GM21390 (cell line): ENCODE measurements at regions not wholly inside any gene's neighbourhood (a gene's known extent, or its start where the extent isn't known, plus 50 kb on each side); places are given as distances from the start of the nearest gene placed in this dataset.
"Not testable (repeated sequence)": the region's sequence is repeated elsewhere in the genome, so short reads cannot be mapped to it uniquely, and the experiment has no call there.

Source experiments
- ATAC-seq: cut with Tn5 transposase; IDR thresholded peaks from one replicate; pipeline ENCODE4 v1.9.1; 2021; ENCODE audit not compliant: unreplicated experiment

DNA sequence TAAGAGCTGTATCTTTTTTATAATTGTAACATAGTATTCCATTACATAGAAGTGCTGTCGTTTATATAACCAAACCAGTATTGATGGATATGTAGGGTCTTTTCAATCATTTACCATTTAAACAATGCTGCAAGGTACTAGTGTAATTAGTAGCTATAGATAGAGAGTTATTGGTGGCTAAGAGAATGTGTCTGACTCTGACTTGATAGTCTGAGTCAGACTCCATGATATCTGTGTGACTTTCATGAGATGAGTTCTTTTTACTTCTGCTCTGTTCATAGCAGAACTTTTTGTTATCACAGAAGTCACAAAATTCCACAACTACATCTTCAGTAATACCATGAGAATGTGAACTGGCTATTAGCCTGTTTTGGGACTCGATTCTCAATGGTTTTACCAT, 150.6 kb downstream of the FHIP1A start:
- no peak for ATAC-seq

DNA sequence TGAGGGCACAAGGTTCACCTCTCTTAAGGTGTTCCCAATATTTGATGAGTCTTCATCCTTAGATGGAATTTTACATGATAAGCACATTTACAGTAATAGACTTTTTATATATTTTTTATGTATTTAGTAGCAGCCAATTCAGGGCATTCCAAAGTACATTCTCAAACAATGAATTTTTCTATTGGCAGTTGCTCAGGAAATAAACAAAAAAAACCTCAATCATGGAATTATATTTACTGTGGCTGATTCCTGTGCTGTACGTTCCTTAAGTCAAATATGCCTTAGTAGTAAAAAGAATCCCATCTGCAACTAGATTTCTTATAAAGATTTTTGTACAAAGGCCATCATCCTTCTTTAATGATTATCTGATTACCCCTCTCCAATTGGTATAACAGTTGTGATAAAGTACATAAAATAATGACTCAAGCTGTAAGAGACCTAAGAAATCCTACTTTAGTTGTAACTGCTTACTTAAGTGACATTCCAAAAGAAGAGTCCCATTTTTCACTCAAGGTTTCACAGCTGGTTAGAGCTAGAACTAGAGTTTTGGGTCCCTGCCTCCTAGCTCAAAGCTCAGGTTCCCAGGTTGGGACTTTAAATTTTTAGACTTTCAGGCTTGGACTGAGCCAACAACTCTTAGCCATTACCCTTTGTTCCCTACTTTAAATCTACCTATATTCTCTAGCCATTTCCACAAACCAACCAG, 152.7 kb downstream of the FHIP1A start:
- no peak for ATAC-seq

DNA sequence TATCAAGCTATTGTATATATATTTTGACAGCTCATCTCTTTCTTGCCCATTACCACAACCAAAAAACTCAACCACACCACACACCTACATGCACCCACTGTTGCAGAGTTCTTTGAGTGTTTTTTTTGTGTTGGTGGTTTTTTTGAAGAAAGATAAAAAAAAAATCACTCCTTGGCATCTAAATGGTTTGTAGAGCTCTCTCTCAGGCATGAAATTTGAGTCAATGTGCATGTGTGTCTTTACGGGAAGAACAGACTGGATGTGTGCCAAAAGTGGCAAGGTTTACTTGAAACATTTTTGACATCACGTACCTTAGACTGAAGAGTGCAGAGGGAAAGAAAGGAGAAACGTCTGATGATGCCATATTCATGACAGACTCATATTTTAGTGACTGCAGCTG, 154.2 kb downstream of the FHIP1A start:
- ATAC-seq, result no peak

DNA sequence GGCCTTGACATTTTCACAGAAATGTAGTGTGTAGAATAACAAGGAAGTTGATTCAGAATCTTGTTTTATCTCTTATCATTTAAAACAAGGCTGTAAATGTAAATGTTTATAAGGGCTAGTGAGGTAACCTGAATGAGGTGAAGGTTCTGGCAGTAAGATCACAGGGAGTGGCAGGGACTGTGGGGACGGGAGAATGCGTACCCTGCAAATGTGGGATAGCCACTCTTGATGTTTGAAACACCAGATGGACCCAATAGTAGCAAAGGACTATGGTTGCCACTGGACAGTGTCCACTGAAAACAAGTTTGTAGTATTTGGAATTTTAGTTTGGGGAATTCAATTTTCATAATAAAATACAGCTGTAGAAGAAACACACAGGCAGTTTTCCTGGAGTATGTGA, 155.3 kb downstream of the FHIP1A start:
- no peak for ATAC-seq

DNA sequence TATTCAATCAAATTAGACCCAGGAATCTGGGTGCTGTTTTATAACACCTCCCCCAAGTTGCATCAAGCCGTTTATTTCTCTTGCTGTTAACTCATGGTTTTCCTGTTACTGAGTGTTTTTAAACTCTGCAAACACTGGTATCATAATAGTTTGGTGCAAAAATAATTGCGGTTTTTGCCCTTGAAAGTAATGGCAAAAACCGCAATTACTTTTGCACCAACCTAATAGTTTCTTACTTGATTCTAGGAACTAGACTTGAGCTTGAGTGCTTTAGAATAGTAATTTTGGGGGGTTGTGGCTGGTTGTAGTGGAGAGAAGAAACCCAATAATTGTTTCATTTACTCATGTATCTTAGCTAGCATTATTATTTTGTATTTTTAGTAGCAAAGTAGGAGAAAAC, 156.6 kb downstream of the FHIP1A start:
- no peak for ATAC-seq

DNA sequence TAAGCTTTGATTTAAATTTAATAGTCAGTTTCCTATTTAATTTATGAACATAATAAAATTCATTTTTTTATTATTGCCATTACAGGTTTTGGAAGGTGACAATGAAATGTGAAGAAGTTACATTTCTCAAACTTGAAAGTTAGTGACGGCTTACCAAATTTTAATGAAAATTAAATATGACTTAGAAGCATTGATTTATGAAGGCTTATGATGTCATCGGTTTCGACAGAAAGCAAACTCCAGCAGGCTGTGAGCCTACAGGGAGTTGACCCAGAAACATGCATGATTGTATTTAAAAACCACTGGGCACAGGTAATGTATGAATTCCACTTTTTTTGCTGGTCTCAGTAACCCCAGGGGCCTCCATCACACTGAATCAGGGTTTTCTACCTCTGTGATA, 157.1 kb downstream of the FHIP1A start:
- no peak for ATAC-seq

DNA sequence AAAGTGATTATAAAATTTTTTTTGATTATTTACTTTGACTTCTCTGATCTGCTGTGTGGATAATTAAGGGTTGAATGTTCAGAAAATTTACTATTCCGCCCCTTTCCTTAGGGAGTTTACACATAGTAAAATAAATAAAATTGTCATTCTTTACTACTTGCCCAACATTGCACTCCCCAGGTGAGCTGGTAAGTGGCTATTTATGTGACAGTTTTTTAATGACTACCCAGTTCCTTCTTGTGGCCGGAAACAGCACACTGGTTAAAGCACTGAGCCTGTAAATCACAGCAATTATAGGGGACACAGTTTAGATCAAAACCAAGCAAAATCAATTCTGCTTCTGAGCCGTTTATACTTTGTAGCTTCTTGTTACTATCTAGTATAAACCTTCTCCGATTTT, 158.1 kb downstream of the FHIP1A start:
- peak; percentile 89 for ATAC-seq

DNA sequence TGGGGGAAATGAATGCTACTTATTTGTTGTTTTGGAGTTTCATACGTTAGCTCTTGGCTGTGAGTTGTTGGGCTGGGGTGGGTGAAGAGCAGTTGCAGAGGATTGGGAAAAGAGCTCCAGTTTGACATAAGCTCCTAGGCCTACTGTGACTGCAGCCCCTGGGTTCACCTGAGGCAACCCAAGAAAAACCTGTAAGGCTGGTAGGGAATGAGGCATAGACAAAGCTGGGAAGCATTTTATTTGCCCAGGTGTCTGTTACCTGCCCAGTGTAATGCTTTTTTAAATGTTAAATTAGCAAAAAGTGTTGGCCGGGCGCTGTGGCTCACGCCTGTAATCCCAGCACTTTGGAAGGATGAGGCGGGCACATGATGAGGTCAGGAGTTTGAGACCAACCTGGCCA, 160.0 kb downstream of the FHIP1A start:
- no peak for ATAC-seq

DNA sequence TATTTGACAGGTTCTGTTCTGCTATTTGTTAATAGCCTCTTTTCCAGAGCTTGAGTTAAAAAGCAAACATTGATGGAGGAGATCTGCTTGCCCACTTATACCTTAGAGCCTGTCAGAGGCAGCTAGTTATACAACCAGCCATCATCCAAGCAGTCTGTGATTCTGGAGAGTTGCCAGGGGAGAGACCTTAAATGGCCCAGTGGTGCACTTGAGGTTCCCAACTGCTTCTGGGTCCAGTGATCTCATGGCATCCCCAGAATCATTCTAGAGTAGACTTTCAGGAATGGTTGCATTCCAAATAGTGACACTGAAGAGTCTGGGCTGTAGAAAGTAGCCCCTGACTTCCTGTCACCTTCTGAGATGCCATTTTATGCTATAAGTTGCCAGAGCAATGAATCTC, 160.7 kb downstream of the FHIP1A start:
- no peak for ATAC-seq

DNA sequence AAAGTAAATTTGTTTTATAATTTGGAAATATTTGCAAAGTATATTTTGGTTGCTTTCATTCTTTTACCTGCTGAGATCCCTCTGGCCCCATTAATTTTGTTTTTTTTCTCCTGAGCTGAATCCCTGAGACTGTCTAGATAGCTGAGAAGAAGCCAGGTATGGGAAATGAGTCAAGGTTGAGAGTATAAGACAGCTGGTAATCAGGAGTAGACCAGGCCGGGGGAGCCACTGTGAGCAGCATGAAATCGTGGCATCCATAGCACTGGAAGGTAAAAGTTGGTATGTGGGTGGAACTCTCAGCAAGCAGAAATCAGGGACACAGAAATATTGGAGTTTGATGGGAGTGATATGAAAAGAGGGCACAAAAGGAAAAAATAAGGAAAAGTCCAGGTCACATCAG, 164.5 kb downstream of the FHIP1A start:
- no peak for ATAC-seq

DNA sequence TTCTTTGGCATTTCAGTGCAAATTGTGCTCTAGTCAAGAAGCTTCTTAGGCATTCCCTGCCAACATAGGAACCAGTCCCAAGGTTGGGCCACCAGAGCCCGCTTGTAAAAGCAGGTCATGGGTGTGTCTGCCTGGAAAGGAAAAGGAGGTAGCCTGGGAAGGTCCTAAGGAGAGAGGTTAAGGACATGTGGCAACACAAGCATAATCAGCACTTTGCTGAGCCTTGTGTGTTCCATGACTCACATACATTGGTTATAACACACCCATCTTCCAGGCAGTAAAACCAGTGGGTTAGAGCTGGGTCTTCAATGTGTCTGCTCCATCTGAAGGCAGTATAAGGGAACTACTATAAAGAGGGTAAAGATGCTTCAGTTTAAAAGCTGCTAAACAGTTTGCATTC, 165.0 kb downstream of the FHIP1A start:
- ATAC-seq, result no peak

DNA sequence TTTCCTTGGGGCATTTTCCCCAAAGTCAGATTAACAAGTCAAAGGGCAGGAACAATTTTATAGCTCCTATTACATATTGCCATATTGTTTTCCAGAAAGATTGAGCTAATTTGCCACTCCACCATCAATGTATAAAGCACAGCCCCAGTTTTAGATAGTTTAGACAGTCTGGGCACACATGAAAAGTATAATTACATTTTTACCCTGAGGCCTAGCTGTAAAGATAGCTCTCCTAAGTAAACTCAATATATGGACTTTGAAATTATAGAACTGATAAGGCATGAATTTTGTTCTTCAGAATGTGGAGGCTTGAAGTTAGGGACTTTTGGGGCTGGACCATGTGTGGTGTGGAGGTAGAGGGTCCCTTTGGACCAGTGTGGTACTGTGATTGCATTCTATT, 166.0 kb downstream of the FHIP1A start:
- no peak for ATAC-seq

DNA sequence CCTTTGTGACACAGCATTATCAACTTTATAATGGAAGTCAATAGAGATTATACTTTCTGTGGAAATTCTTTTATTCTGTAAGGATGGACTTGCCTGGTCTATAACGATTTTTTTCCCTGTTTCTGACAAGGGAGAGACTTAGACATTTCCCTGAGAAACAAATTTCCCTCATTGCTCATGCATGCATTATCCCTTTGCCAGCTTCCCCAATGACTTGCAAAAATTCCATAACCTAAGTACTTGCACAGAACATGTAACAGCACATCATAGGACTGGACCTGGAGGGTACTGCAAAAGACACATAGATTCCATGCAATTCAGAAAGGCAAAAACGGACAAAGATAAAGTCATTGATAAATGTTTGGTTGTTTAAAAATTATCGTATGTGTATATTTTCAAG, 166.7 kb downstream of the FHIP1A start:
- no peak for ATAC-seq

DNA sequence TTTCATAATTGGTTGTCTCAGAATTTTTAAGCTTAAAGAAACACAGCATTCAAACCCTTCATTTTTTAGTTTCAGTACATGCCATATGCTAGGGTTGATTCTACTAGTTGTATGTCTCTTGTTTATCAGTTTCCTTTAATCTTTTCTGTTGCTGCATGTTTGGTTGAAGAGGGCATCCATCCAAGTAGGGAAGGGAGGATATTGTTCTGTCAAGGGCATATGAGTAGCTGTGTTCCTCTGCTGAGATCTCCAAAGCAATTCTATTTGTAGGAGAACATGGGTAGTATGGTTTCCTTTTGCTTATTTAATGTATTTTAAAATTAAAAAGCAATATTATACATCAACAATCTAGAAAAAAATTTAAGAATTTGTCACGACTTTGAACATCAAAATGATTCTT, 167.7 kb downstream of the FHIP1A start:
- no peak for ATAC-seq

DNA sequence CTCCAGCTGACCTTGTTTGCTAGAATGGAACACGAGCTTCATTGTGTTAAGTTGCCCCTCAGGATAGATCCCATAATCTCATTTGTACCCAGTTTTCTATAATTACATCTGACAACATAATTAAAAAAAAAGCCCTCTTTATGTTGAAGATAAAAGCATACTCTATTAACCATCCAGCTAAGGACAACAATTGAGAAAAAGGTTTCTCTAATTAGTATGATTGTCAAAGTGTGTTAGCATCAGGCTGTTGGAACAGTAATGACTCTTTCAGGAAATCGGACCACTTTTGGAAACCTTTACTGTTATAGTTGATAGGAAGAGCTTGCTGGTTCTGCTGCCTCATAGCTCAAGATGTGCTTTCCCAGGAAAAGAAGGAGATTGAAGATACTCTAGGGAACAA, 172.6 kb downstream of the FHIP1A start:
- ATAC-seq, result no peak

DNA sequence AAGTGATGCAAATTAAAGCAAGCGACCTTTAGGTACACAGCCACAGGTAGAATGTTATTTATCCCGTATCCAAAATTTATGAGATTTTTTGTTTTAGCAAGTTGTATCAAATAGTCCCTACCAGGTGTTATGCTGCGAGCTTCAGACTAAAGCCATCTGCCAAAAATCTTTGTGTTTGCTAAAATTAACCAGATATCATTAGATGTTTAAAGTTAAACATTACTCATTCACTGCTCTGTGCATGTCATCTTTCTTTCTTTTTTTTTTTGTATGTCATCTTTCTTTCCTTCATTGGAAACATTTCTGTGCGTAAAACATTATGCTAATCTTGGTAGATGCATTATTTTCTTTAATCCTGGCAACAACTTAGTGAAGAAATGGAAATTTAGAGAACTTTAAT, 173.1 kb downstream of the FHIP1A start:
- no peak for ATAC-seq

DNA sequence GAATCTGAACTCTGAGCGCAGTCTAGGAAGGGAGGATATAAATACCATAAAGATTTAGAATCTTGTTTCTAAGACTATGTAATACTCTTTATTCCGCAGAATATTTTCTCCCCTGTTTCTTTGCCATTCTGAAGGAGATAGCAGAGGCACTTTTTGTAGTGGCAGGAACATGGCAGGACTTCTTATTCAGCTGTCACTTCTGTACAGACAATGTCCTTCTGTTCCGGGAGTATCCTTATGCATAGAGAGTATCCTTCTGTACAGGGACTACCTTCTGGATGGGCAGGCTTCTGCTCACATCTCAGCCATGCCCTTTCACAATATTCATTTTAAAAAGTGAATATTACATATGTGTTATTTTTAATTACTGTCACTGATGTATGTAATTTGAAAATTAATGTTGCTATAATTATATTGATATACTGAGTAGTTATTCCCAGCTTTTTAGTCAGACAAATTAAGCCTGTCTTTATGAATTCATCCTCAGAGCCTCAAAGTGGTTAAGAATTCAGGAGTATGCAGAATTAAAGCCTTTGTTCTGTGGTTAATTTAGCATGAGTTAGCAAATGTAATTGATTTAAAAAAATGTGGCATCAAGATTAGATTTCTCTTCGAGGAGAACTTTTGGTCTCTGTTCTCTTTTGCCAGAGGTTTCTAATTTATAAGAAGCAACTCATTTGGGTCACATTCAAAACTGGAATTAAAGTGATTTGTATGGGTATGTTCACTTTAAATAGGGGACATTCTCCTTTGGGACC, 174.4 kb downstream of the FHIP1A start:
- no peak for ATAC-seq

DNA sequence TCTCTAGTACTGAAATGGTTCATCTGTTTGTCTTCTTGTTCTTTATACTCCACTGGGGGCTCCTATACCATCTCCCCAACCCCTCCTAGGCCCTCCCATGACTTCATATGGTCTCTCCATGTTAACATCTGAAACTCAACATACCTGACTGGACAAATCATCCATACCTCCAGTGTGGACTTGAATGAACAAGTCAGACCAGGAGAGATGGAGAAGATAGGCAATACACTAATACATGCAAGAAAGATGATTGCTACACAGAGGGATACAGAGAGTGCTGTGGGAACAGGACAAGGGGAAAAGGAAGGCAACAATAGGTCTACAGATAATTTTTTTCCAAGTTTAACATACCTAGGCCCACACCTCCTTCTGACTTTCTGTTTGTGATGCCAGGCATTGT, 175.1 kb downstream of the FHIP1A start:
- no peak for ATAC-seq

DNA sequence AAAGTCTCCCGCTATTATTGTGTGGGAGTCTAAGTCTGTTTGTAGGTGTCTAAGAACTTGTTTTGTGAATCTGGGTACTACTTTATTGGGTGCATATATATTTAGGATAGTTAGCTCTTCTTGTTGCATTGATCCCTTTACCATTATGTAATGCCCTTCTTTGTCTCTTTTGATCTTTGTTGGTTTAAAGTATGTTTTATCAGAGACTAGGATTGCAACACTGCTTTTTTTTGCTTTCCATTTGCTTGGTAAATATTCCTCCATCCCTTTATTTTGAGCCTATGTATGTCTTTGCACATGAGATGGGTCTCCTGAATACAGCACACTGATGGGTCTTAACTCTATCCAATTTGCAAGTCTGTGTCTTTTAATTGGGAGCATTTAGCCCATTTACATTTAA, 165.2 kb downstream of the GATB start:
- not testable (repeated sequence) for ATAC-seq

DNA sequence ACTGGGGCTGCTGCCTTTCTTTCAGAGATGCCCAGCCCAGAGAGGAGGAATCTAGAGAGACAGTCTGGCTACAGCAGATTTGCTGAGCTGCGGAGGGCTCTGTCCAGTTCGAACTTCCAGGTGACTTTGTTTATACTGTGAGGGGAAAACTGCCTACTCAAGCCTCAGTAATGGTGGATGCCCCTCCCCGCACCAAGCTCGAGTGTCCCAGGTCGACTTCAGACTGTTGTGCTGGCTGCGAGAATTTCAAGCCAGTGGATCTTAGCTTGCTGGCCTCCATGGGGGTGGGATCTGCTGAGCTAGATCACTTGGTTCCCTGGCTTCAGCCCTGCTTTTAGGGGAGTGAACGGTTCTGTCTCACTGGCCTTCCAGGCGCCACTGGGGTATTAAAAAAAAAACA, 163.1 kb downstream of the GATB start:
- not testable (repeated sequence) for ATAC-seq

DNA sequence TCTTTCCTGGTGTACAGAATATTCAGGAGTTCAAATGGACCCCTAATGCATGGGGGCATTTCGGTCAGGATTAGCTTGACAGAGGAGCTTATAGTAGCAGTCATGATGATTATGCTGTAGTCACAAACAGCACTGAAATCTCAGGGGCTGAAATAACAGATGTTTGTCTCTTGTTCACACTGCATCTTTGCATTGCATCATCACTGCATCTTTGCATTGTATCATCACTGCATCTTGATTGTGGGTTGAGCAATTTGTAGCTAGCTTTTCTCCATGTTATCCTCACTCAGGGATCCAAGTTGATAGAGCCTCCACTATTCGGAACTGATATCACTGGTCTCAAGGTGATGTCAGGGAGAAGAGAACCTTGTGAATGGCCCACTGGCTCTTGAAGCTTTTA, 160.9 kb downstream of the GATB start:
- no peak for ATAC-seq

DNA sequence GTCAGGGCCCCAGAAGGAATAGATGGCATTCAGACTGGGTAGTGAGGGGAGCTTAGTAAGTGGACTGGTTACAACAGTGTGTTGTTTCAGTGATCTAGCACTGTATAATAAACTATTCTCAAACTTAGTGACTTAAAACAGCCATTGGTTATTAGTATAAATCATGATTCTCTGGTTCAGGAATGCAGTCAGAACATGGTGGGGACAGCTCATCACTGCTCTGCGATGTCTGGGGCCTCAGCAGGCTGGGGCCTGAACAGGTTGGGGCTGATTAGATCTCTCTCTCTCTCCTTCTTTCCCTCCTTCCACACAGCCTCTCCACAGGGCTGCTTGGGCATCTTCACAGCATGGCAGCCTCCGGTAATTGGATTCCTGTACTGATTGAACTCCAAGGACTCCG, 160.4 kb downstream of the GATB start:
- ATAC-seq, result no peak

DNA sequence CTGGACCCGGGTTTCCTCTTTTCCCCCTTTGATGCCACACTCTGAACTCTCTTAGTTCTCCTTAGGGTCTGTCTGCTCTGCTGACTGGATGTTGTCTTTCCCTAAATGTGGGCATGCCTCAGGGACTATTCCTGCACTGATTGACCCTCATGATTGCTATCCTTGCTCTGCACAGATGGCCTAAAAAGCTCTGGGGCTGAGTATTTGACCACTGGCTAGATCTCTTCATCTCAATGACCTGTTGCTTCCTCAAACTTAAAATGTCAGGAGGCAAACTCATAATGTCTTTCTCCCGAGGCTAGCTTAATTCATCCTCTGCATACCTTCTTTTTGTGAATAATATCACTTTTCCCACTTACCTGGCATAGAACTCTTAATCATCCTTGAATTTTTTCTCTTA, 157.4 kb downstream of the GATB start:
- no peak for ATAC-seq
